Gastroesophageal sphincter (tissue), 3 donors: ENCODE measurements at regions not wholly inside any gene's neighbourhood (a gene's known extent, or its start where the extent isn't known, plus 50 kb on each side); places are given as distances from the start of the nearest gene placed in this dataset.

ENCODE experiments used
- CTCF ChIP-seq, 4 experiments: fragments of 200-600 bp in 2 of 4; fragments of 450-650 bp in 2 of 4; sonication (generic) in 1 of 4; IDR thresholded peaks; one replicate each; pipeline ENCODE4 v1.5.1; 2017 to 2019; ENCODE audit warnings: antibody characterized with exemption in 4 of 4, mild to moderate bottlenecking in 2 of 4, moderate library complexity in 2 of 4
- POLR2A ChIP-seq, 2 donors: fragments of 450-650 bp; IDR thresholded peaks; one replicate each; pipeline ENCODE4 v1.6.1; 2017; ENCODE audit warnings: antibody characterized with exemption in 2 of 2, mild to moderate bottlenecking in 2 of 2, moderate library complexity in 1 of 2
- POLR2AphosphoS5 ChIP-seq: sonication (generic); formaldehyde crosslinking; IDR thresholded peaks from one replicate; pipeline ENCODE4 v1.6.1; 2017; ENCODE audit warnings: antibody characterized with exemption

GRCh38 chr5:166401391-166401790 is 1890.1 kb upstream of the WWC1 start:
- TF ChIP-seq CTCF (IDR thresholded peaks at IDR 0.05) (no peak), POLR2A (IDR thresholded peaks at IDR 0.05) (no peak), POLR2AphosphoS5 (no peak)
